ENCODE measurements at regions not wholly inside any gene's neighbourhood (a gene's known extent, or its start where the extent isn't known, plus 50 kb on each side); places are given as distances from the start of the nearest gene placed in this dataset.

- Histone ChIP-seq H3K27me3 (replicated peaks; ENCODE audit: insufficient read depth) (no peaks in the 10 kb centered on the region), H3K36me3 (no peaks in the 10 kb centered on the region), H3K4me3 (no peak overlapping the region), H3K9me3 (peaks cover 3% of the 10 kb centered on the region), H3K4me1 (ENCODE audit: control insufficient read depth in 1 of 2, low read depth in 2 of 2) (no peaks in the 10 kb centered on the region), H3K27ac (no peak overlapping the region)
- DNase-seq (ENCODE audit: low spot score) = no peak
- ATAC-seq (ENCODE audit: insufficient number of reproducible peaks, low FRiP score, low read depth) = no peak
- TF ChIP-seq CTCF (IDR thresholded peaks at IDR 0.05) = no peak
These were observed 295.8 kb downstream of the GABRB3 start for GRCh38 chr15:26477044-26477443.

GRCh38 chr15:26475554-26475953 is 297.3 kb downstream of the GABRB3 start:
- Histone ChIP-seq H3K4me1 (ENCODE audit: control insufficient read depth in 1 of 2, low read depth in 2 of 2) (no peaks in the 10 kb centered on the region), H3K36me3 (no peaks in the 10 kb centered on the region), H3K4me3 (no peak overlapping the region), H3K27me3 (replicated peaks; ENCODE audit: insufficient read depth) (no peaks in the 10 kb centered on the region), H3K27ac (no peak overlapping the region), H3K9me3 (peaks cover 3% of the 10 kb centered on the region)
- TF ChIP-seq CTCF (IDR thresholded peaks at IDR 0.05) = no peak
- DNase-seq (ENCODE audit: low spot score) (no peak), ATAC-seq (ENCODE audit: insufficient number of reproducible peaks, low FRiP score, low read depth) (no peak)

GRCh38 chr15:26472661-26473060 is 300.2 kb downstream of the GABRB3 start:
- DNase-seq (ENCODE audit: low spot score) (no peak), ATAC-seq (ENCODE audit: insufficient number of reproducible peaks, low FRiP score, low read depth) (no peak)
- Histone ChIP-seq H3K27me3 (replicated peaks; ENCODE audit: insufficient read depth) (no peaks in the 10 kb centered on the region), H3K4me1 (ENCODE audit: control insufficient read depth in 1 of 2, low read depth in 2 of 2) (no peaks in the 10 kb centered on the region), H3K36me3 (no peaks in the 10 kb centered on the region), H3K27ac (no peak overlapping the region), H3K9me3 (no peaks in the 10 kb centered on the region), H3K4me3 (no peak overlapping the region)
- TF ChIP-seq CTCF (IDR thresholded peaks at IDR 0.05) = no peak

- Histone ChIP-seq H3K4me1 (ENCODE audit: control insufficient read depth in 1 of 2, low read depth in 2 of 2) (no peaks in the 10 kb centered on the region), H3K27ac (no peak overlapping the region), H3K36me3 (no peaks in the 10 kb centered on the region), H3K9me3 (no peaks in the 10 kb centered on the region), H3K27me3 (replicated peaks; ENCODE audit: insufficient read depth) (no peaks in the 10 kb centered on the region), H3K4me3 (no peak overlapping the region)
- DNase-seq (ENCODE audit: low spot score) (no peak), ATAC-seq (ENCODE audit: insufficient number of reproducible peaks, low FRiP score, low read depth) (no peak)
- TF ChIP-seq CTCF (IDR thresholded peaks at IDR 0.05) = no peak
These were observed 310.8 kb downstream of the GABRB3 start for GRCh38 chr15:26461847-26462608.

- TF ChIP-seq CTCF (IDR thresholded peaks at IDR 0.05) = no peak
- Histone ChIP-seq H3K4me1 (ENCODE audit: control insufficient read depth in 1 of 2, low read depth in 2 of 2) (no peaks in the 10 kb centered on the region), H3K4me3 (no peak overlapping the region), H3K27me3 (replicated peaks; ENCODE audit: insufficient read depth) (no peaks in the 10 kb centered on the region), H3K36me3 (no peaks in the 10 kb centered on the region), H3K9me3 (no peaks in the 10 kb centered on the region), H3K27ac (no peak overlapping the region)
- no peak for ATAC-seq (ENCODE audit: insufficient number of reproducible peaks, low FRiP score, low read depth)
- DNase-seq (ENCODE audit: low spot score) = no peak
These were observed 312.7 kb downstream of the GABRB3 start for GRCh38 chr15:26460165-26460564.

All from thoracic aorta (tissue), 2 donors.